ENCODE measurements at regions not wholly inside any gene's neighbourhood (a gene's known extent, or its start where the extent isn't known, plus 50 kb on each side); places are given as distances from the start of the nearest gene placed in this dataset.

DNA sequence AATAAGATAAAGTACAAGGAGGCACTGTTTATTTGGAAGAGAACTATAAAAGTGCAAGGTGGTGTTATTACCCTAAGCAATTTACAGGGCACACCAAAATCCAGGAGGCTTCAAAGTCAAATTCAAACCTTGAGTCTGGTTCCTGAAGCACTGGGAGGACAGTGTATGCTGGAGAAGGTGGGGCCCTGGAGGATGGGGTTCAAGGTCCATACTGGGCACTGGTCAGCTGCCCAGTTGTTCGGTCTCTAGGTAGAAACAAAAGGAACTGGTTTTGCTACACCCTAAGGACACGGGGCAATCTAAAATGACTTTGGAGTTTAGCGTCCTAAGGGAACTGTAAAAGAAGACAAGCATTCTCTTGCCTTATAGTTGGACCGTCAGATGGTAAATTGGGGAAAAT, 78.4 kb upstream of the ELMO1 start:
- no peak overlapping the region for H3K4me3 ChIP-seq (ENCODE audit: low read depth, low read length)
- no peak for DNase-seq (ENCODE audit: low read depth)
- TF ChIP-seq MAX (IDR thresholded peaks at IDR 0.05; ENCODE audit: low read depth, low read length) (no peak), POLR2A (IDR thresholded peaks at IDR 0.05; ENCODE audit: extremely low read depth, insufficient read length) (no peak)

GRCh38 chr7:37531225-37531624, 82.6 kb upstream of the ELMO1 start:
- no peak for DNase-seq (ENCODE audit: low read depth)
- TF ChIP-seq, protein P1, sequence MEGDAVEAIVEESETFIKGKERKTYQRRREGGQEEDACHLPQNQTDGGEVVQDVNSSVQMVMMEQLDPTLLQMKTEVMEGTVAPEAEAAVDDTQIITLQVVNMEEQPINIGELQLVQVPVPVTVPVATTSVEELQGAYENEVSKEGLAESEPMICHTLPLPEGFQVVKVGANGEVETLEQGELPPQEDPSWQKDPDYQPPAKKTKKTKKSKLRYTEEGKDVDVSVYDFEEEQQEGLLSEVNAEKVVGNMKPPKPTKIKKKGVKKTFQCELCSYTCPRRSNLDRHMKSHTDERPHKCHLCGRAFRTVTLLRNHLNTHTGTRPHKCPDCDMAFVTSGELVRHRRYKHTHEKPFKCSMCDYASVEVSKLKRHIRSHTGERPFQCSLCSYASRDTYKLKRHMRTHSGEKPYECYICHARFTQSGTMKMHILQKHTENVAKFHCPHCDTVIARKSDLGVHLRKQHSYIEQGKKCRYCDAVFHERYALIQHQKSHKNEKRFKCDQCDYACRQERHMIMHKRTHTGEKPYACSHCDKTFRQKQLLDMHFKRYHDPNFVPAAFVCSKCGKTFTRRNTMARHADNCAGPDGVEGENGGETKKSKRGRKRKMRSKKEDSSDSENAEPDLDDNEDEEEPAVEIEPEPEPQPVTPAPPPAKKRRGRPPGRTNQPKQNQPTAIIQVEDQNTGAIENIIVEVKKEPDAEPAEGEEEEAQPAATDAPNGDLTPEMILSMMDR (IDR thresholded peaks at IDR 0.05; ENCODE audit: low read depth, low read length): no peak
- TF ChIP-seq MYC (IDR thresholded peaks at IDR 0.05; ENCODE audit: low read depth, low read length): no peak
- no peak overlapping the region for H3K4me3 ChIP-seq (ENCODE audit: low read depth, low read length)

DNA sequence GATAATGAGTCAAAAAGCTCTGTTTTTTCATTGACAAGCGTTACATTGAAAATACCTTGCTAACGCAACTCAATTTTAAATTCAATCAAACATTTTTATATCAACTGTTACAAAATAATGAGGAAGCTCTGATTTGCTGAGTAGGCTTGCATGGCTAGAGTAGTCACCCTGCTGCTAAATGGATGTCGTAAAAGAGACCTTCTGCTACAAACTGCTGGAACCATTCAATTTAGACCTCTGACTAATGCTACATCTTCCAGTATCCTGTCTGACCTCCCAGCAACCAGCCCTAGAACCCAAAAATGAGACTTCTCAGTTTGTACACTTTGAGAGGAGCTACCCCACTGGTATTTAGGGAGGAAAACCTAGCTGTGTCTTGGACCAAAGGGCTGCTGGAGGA, 84.0 kb upstream of the ELMO1 start:
- no peak overlapping the region for H3K4me3 ChIP-seq (ENCODE audit: low read depth, low read length)
- peak; percentile 59 for DNase-seq (ENCODE audit: low read depth)
- TF ChIP-seq MYC (IDR thresholded peaks at IDR 0.05; ENCODE audit: low read depth, low read length) (no peak), POLR2A (IDR thresholded peaks at IDR 0.05; ENCODE audit: extremely low read depth, insufficient read length) (no peak), MAX (IDR thresholded peaks at IDR 0.05; ENCODE audit: low read depth, low read length) (no peak)
- TF ChIP-seq, protein P1 (IDR thresholded peaks at IDR 0.05; ENCODE audit: low read depth, low read length): no peak

- no peak for DNase-seq (ENCODE audit: low read depth)
- no peak for TF ChIP-seq MYC (IDR thresholded peaks at IDR 0.05; ENCODE audit: low read depth, low read length)
- TF ChIP-seq POLR2A (IDR thresholded peaks at IDR 0.05; ENCODE audit: extremely low read depth, insufficient read length): no peak
- no peak for TF ChIP-seq MAX (IDR thresholded peaks at IDR 0.05; ENCODE audit: low read depth, low read length)
- TF ChIP-seq, protein P1 (IDR thresholded peaks at IDR 0.05; ENCODE audit: low read depth, low read length): no peak
- no peak overlapping the region for H3K4me3 ChIP-seq (ENCODE audit: low read depth, low read length)
Measured at GRCh38 chr7:37534893-37535610, 86.4 kb upstream of the ELMO1 start.

DNA sequence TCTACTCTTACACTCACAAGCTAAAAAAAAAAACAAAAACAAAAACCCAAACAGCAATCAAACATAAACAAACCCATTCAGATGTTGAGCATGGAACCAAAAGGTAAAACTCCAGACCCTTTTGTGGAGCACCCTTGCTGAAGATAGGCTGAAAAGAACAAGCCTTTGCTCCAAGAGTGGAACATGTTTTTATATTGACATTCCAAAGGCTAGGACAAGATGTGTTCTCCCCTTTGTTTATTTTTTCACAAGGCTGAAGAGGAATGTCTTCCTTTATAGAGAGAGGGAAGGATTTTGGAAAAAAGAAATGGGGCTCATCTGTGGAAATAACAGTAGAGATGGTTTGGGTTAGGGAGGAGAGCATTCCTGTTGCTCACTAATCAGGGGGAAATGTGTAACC, 87.2 kb upstream of the ELMO1 start:
- H3K4me3 ChIP-seq (ENCODE audit: low read depth, low read length): no peak overlapping the region
- no peak for DNase-seq (ENCODE audit: low read depth)
- TF ChIP-seq, protein P1 (IDR thresholded peaks at IDR 0.05; ENCODE audit: low read depth, low read length): no peak
- TF ChIP-seq MYC (IDR thresholded peaks at IDR 0.05; ENCODE audit: low read depth, low read length): no peak
- TF ChIP-seq MAX (IDR thresholded peaks at IDR 0.05; ENCODE audit: low read depth, low read length): no peak
- TF ChIP-seq POLR2A (IDR thresholded peaks at IDR 0.05; ENCODE audit: extremely low read depth, insufficient read length): no peak

GRCh38 chr7:37536706-37537105, 88.0 kb upstream of the ELMO1 start:
- DNase-seq (ENCODE audit: low read depth): no peak
- TF ChIP-seq MAX (IDR thresholded peaks at IDR 0.05; ENCODE audit: low read depth, low read length) (no peak), MYC (IDR thresholded peaks at IDR 0.05; ENCODE audit: low read depth, low read length) (no peak), POLR2A (IDR thresholded peaks at IDR 0.05; ENCODE audit: extremely low read depth, insufficient read length) (no peak)
- TF ChIP-seq, protein P1 (IDR thresholded peaks at IDR 0.05; ENCODE audit: low read depth, low read length): no peak
- no peak overlapping the region for H3K4me3 ChIP-seq (ENCODE audit: low read depth, low read length)

Data from NB4 (cell line).